Natural killer cell (primary cell): ENCODE measurements at regions not wholly inside any gene's neighbourhood (a gene's known extent, or its start where the extent isn't known, plus 50 kb on each side); places are given as distances from the start of the nearest gene placed in this dataset.

Source experiments
- ATAC-seq, 3 donors: fragments of 150-1000 bp in 2 of 3; fragments of 200-7000 bp in 1 of 3; cut with Tn5 transposase; 1 replicate in 1 of 3; 2 replicates in 2 of 3; pipeline ENCODE4 v1.10.0; 2021; ENCODE audit warnings: mild to moderate bottlenecking in 2 of 3, moderate library complexity in 2 of 3
- DNase-seq, 2 donors: peaks; one replicate each; pipeline versions ENCODE4 v3.0.0 to v3.0.0-alpha.2; 2013 to 2021; ENCODE audit warnings: mixed read lengths in 1 of 2
- H3K27ac ChIP-seq: one replicate; pipeline ENCODE4 v1.5.1; 2013; ENCODE audit warnings: mild to moderate bottlenecking, low read length
- H3K27me3 ChIP-seq: one replicate; pipeline ENCODE4 v1.6.1; 2013; ENCODE audit warnings: low read length; ENCODE audit not compliant: control insufficient read depth, insufficient read depth
- H3K36me3 ChIP-seq: one replicate; pipeline ENCODE4 v1.6.1; 2013; ENCODE audit warnings: low read length; ENCODE audit not compliant: control insufficient read depth, insufficient read depth
- H3K4me1 ChIP-seq: one replicate; pipeline ENCODE4 v1.6.1; 2013; ENCODE audit warnings: low read length; ENCODE audit not compliant: control insufficient read depth, insufficient read depth
- H3K4me3 ChIP-seq: one replicate; pipeline ENCODE4 v1.5.1; 2013; ENCODE audit warnings: low read length
- H3K9me3 ChIP-seq: one replicate; pipeline ENCODE4 v1.6.1; 2013; ENCODE audit warnings: low read length; ENCODE audit not compliant: control insufficient read depth, insufficient read depth
- H3K27ac Mint-ChIP-seq, 2 donors: one replicate each; pipeline ENCODE4 v1.8.0; 2022; ENCODE audit warnings: mild to moderate bottlenecking in 2 of 2, mixed read lengths in 2 of 2, moderate library complexity in 1 of 2
- H3K27me3 Mint-ChIP-seq, 2 donors: one replicate each; pipeline ENCODE4 v1.8.0; 2022; ENCODE audit warnings: low read depth in 2 of 2, mixed read lengths in 2 of 2
- H3K36me3 Mint-ChIP-seq: one replicate; pipeline ENCODE4 v1.8.0; 2022; ENCODE audit warnings: mixed read lengths
- H3K4me1 Mint-ChIP-seq, 2 donors: one replicate each; pipeline ENCODE4 v1.8.0; 2022; ENCODE audit warnings: mixed read lengths in 2 of 2
- H3K4me3 Mint-ChIP-seq: one replicate; pipeline ENCODE4 v1.8.0; 2022; ENCODE audit warnings: mild to moderate bottlenecking, moderate library complexity, mixed read lengths
- H3K9me3 Mint-ChIP-seq, 2 donors: one replicate each; pipeline ENCODE4 v1.8.0; 2022; ENCODE audit warnings: mixed read lengths in 2 of 2
- CTCF ChIP-seq: fragments of 200-600 bp; IDR thresholded peaks from one replicate; pipeline ENCODE4 v1.8.0; 2022; ENCODE audit warnings: antibody characterized with exemption
- WGBS: methylation state at CpG from one replicate; pipeline ENCODE4 v1.1.7; 2013; ENCODE audit warnings: missing lambda C conversion rate; ENCODE audit not compliant: insufficient coverage; 5-methylcytosine and 5-hydroxymethylcytosine counted together
- intact Hi-C: fragments of 100-400 bp; cut with micrococcal nuclease; formaldehyde crosslinking; loops from one replicate; pipeline ENCODE4 v1.14.2; 2022

GRCh38 chr18:47724186-47724975 lies 206.1 kb downstream of the SMAD2 start:
- H3K27ac Mint-ChIP-seq = no peak overlapping the region
- no peak for TF ChIP-seq CTCF
- WGBS = 64% methylated on average over 9 of the region's 9 CpGs
- no peaks in the 10 kb centered on the region for H3K36me3 Mint-ChIP-seq
- DNase-seq (no peak), ATAC-seq (no peak)
- H3K27me3 ChIP-seq = no peaks in the 10 kb centered on the region
- intact Hi-C loops = no loop called here
- no peak overlapping the region for H3K4me3 ChIP-seq
- H3K36me3 ChIP-seq = no peaks in the 10 kb centered on the region
- H3K27me3 Mint-ChIP-seq = peaks cover 0 to 8% of the 10 kb centered on the region in 2 donors
- no peaks in the 10 kb centered on the region for H3K9me3 ChIP-seq
- H3K27ac ChIP-seq = no peak overlapping the region
- no peaks in the 10 kb centered on the region for H3K9me3 Mint-ChIP-seq
- no peaks in the 10 kb centered on the region for H3K4me1 ChIP-seq
- no peak overlapping the region for H3K4me3 Mint-ChIP-seq
- H3K4me1 Mint-ChIP-seq = no peaks in the 10 kb centered on the region

GRCh38 chr18:47721876-47722275 lies 208.6 kb downstream of the SMAD2 start:
- Histone ChIP-seq H3K4me3 (no peak overlapping the region), H3K9me3 (no peaks in the 10 kb centered on the region), H3K36me3 (no peaks in the 10 kb centered on the region), H3K4me1 (no peaks in the 10 kb centered on the region), H3K27ac (no peak overlapping the region), H3K27me3 (no peaks in the 10 kb centered on the region)
- H3K27me3 Mint-ChIP-seq = peaks cover 0 to 7% of the 10 kb centered on the region in 2 donors
- 88% methylated on average over 16 of the region's 16 CpGs for WGBS
- no peaks in the 10 kb centered on the region for H3K36me3 Mint-ChIP-seq
- no peak overlapping the region for H3K27ac Mint-ChIP-seq
- no peak for TF ChIP-seq CTCF
- DNase-seq = no peak
- intact Hi-C loops = no loop called here
- no peaks in the 10 kb centered on the region for H3K9me3 Mint-ChIP-seq
- H3K4me3 Mint-ChIP-seq = no peak overlapping the region
- no peaks in the 10 kb centered on the region for H3K4me1 Mint-ChIP-seq
- ATAC-seq = no peak

GRCh38 chr18:47720741-47721140 lies 209.7 kb downstream of the SMAD2 start:
- Mint-ChIP-seq H3K4me1 (no peaks in the 10 kb centered on the region), H3K27ac (no peak overlapping the region), H3K27me3 (peaks cover 4 to 7% of the 10 kb centered on the region in 2 donors), H3K4me3 (no peak overlapping the region), H3K36me3 (no peaks in the 10 kb centered on the region), H3K9me3 (no peaks in the 10 kb centered on the region)
- Histone ChIP-seq H3K36me3 (no peaks in the 10 kb centered on the region), H3K4me1 (no peaks in the 10 kb centered on the region), H3K27me3 (no peaks in the 10 kb centered on the region), H3K4me3 (no peak overlapping the region), H3K9me3 (no peaks in the 10 kb centered on the region), H3K27ac (no peak overlapping the region)
- 91% methylated on average over 3 of the region's 3 CpGs for WGBS
- DNase-seq = no peak
- no peak for TF ChIP-seq CTCF
- ATAC-seq = no peak
- intact Hi-C loops = no loop called here
